GM12878 (cell line): ENCODE measurements at regions not wholly inside any gene's neighbourhood (a gene's known extent, or its start where the extent isn't known, plus 50 kb on each side); places are given as distances from the start of the nearest gene placed in this dataset.

Experiments
- ATAC-seq: fragments of 200-7000 bp; cut with Tn5 transposase; 3 replicates; pipeline ENCODE4 v1.9.1; 2020; ENCODE audit warnings: mild to moderate bottlenecking, moderate library complexity
- BruUV-seq: library from RNA; stranded (reverse); fragments of 400-500 nt; replicated peaks from 2 replicates; lab custom pipeline; 2021; lab: Mats Ljungman, UMichigan
- CTCF ChIA-PET: fragments of 300-600 bp; sonication (Branson Sonifier 250); formaldehyde crosslinking; extraction: SDS; loops from one replicate; lab custom pipeline; 2021; ENCODE audit warnings: inconsistent platforms; lab: Yijun Ruan, JAX
- POLR2A ChIA-PET: fragments of 350-600 bp; formaldehyde crosslinking; extraction: SDS; loops from one replicate; lab custom pipeline; 2021; ENCODE audit warnings: inconsistent platforms; lab: Charles Lee
- RAD21 ChIA-PET: fragments of 300-600 bp; sonication (Branson Sonifier 250); formaldehyde crosslinking; loops from one replicate; lab custom pipeline; 2023; ENCODE audit warnings: antibody characterized with exemption; ENCODE audit not compliant: unreplicated experiment; lab: Charles Lee
- SMC1A ChIA-PET: fragments of 300-600 bp; sonication (Branson Sonifier 250); formaldehyde crosslinking; loops from one replicate; lab custom pipeline; 2023; ENCODE audit not compliant: unreplicated experiment, uncharacterized antibody; lab: Charles Lee
- DNase-seq: peaks from one replicate; pipeline ENCODE4 v3.0.0-alpha.2; 2011; ENCODE audit warnings: low read depth, low spot score
- FAIRE-seq: peaks from 3 replicates; lab custom pipeline; 2011; peaks lifted over from hg19 to GRCh38; lab: Jason Lieb, UNC
- H2AFZ ChIP-seq: 2 replicates; pipeline ENCODE4 v1.6.0; 2011; ENCODE audit warnings: low read depth, low read length, control low read depth; ENCODE audit not compliant: control insufficient read depth
- H3K27ac ChIP-seq: 2 replicates; pipeline ENCODE4 v1.5.1; 2011; ENCODE audit warnings: control low read depth; ENCODE audit not compliant: control insufficient read depth, insufficient read depth
- H3K27me3 ChIP-seq, 2 experiments: replicated peaks in 1 of 2; 2 replicates each; pipeline versions ENCODE4 v1.6.0 to v1.6.1; 2011; ENCODE audit warnings: low read length in 1 of 2; ENCODE audit not compliant: control insufficient read depth in 2 of 2, insufficient read depth in 2 of 2
- H3K36me3 ChIP-seq, 2 experiments: 2 replicates each; pipeline ENCODE4 v1.5.1; 2011; ENCODE audit warnings: low read length in 1 of 2; ENCODE audit not compliant: control insufficient read depth in 2 of 2, insufficient read depth in 2 of 2
- H3K4me1 ChIP-seq: 2 replicates; pipeline ENCODE4 v1.6.1; 2011; ENCODE audit warnings: mild to moderate bottlenecking, low read length, moderate library complexity, mixed read lengths; ENCODE audit not compliant: control insufficient read depth, insufficient read depth
- H3K4me2 ChIP-seq: 2 replicates; pipeline ENCODE4 v1.6.0; 2011; ENCODE audit warnings: control low read depth; ENCODE audit not compliant: control insufficient read depth, insufficient read depth
- H3K4me3 ChIP-seq: fragments of 200-600 bp; sonication (generic); 2 replicates; pipeline ENCODE4 v1.5.1; 2016
- H3K79me2 ChIP-seq: 2 replicates; pipeline ENCODE4 v1.6.0; 2011; ENCODE audit warnings: low read length; ENCODE audit not compliant: control insufficient read depth, insufficient read depth
- H3K9ac ChIP-seq: 2 replicates; pipeline ENCODE4 v1.8.0; 2011; ENCODE audit warnings: low read length, control low read depth, mixed read lengths; ENCODE audit not compliant: control insufficient read depth, insufficient read depth
- H3K9me3 ChIP-seq: replicated peaks from 3 replicates; pipeline ENCODE4 v1.5.1; 2011; ENCODE audit warnings: mild to moderate bottlenecking, low read length; ENCODE audit not compliant: control insufficient read depth, insufficient read depth
- H4K20me1 ChIP-seq: 2 replicates; pipeline ENCODE4 v1.6.0; 2011; ENCODE audit not compliant: control insufficient read depth, insufficient read depth
- BRCA1 ChIP-seq: IDR thresholded peaks from 2 replicates; pipeline ENCODE4 v1.6.1; 2011; ENCODE audit warnings: low read depth, low read length, improper control_type of control experiment
- CBFB ChIP-seq: IDR thresholded peaks from 2 replicates; pipeline ENCODE4 v1.6.1; 2016; ENCODE audit warnings: antibody characterized with exemption, low read depth
- CBX5 ChIP-seq: sonication (generic); IDR thresholded peaks from 2 replicates; pipeline ENCODE4 v1.6.1; 2016; ENCODE audit warnings: low read depth, moderate library complexity, mild to moderate bottlenecking, inconsistent platforms
- CHD1 ChIP-seq: IDR thresholded peaks from 2 replicates; pipeline ENCODE4 v1.6.1; 2012; ENCODE audit warnings: low read depth, low read length, improper control_type of control experiment
- CTCF ChIP-seq, 3 experiments: IDR thresholded peaks in 2 of 3; conservative IDR thresholded peaks in 1 of 3; 2 replicates each; pipeline ENCODE4 v1.5.1; 2011; ENCODE audit warnings: low read depth in 3 of 3, low read length in 3 of 3, mild to moderate bottlenecking in 3 of 3, control low read depth in 2 of 3, moderate library complexity in 2 of 3, inconsistent platforms in 1 of 3, mixed read lengths in 1 of 3; ENCODE audit not compliant: control insufficient read depth in 2 of 3, insufficient read depth in 1 of 3; ENCODE audit errors: extremely low read depth in 1 of 3
- HDGF ChIP-seq: fragments of 450-650 bp; IDR thresholded peaks from 2 replicates; pipeline ENCODE4 v1.6.1; 2016; ENCODE audit warnings: antibody characterized with exemption
- IRF4 ChIP-seq: IDR thresholded peaks from 2 replicates; pipeline ENCODE4 v1.6.1; 2011; ENCODE audit warnings: low read depth, low read length
- IRF5 ChIP-seq: fragments of 450-650 bp; IDR thresholded peaks from 2 replicates; pipeline ENCODE4 v1.6.1; 2017; ENCODE audit warnings: borderline replicate concordance
- JUNB ChIP-seq: IDR thresholded peaks from 2 replicates; pipeline ENCODE4 v1.6.1; 2016; ENCODE audit warnings: antibody characterized with exemption, mild to moderate bottlenecking
- MLLT1 ChIP-seq: fragments of 450-650 bp; IDR thresholded peaks from 2 replicates; pipeline ENCODE4 v1.6.1; 2016; ENCODE audit warnings: mild to moderate bottlenecking
- RB1 ChIP-seq: fragments of 450-650 bp; formaldehyde crosslinking; IDR thresholded peaks from 2 replicates; pipeline ENCODE4 v1.6.1; 2017; ENCODE audit warnings: mild to moderate bottlenecking, borderline replicate concordance
- RFX5 ChIP-seq: IDR thresholded peaks from 2 replicates; pipeline ENCODE4 v1.6.1; 2011; ENCODE audit warnings: low read depth, low read length, improper control_type of control experiment
- SMC3 ChIP-seq: IDR thresholded peaks from 2 replicates; pipeline ENCODE4 v1.6.1; 2011; ENCODE audit warnings: low read length, improper control_type of control experiment, borderline replicate concordance
- SUPT20H ChIP-seq: IDR thresholded peaks from 2 replicates; pipeline ENCODE4 v1.6.1; 2011; ENCODE audit warnings: low read depth, mild to moderate bottlenecking, low read length, moderate library complexity, borderline replicate concordance; ENCODE audit not compliant: control insufficient read depth
- SUZ12 ChIP-seq: fragments of 200-600 bp; sonication (generic); IDR thresholded peaks from one replicate; pipeline ENCODE4 v1.6.1; 2018; ENCODE audit warnings: antibody characterized with exemption, mild to moderate bottlenecking; ENCODE audit not compliant: unreplicated experiment
- TAF1 ChIP-seq: IDR thresholded peaks from 2 replicates; pipeline ENCODE4 v1.6.1; 2011; ENCODE audit warnings: mild to moderate bottlenecking, low read depth, low read length, borderline replicate concordance
- WGBS: methylation state at CpG from one replicate; pipeline ENCODE4 v1.1.6; 2016; ENCODE audit warnings: low lambda C conversion rate; ENCODE audit not compliant: insufficient replicate concordance, insufficient coverage; ENCODE audit errors: missing lambda C conversion rate; 5-methylcytosine and 5-hydroxymethylcytosine counted together
- in situ Hi-C: fragments of 300-500 bp; cut with MboI; formaldehyde crosslinking; loops from 9 replicates; pipeline ENCODE4 v1.14.3; 2018; ENCODE audit warnings: mixed read lengths
- intact Hi-C: fragments of 100-400 bp; cut with micrococcal nuclease; formaldehyde crosslinking; loops from one replicate; pipeline ENCODE4 v1.14.2; 2022; ENCODE audit not compliant: unreplicated experiment
- TF ChIP-seq, protein P1 (sequence below): IDR thresholded peaks from 2 replicates; pipeline ENCODE4 v1.6.1; 2012; ENCODE audit warnings: low read depth, low read length, improper control_type of control experiment

DNA sequence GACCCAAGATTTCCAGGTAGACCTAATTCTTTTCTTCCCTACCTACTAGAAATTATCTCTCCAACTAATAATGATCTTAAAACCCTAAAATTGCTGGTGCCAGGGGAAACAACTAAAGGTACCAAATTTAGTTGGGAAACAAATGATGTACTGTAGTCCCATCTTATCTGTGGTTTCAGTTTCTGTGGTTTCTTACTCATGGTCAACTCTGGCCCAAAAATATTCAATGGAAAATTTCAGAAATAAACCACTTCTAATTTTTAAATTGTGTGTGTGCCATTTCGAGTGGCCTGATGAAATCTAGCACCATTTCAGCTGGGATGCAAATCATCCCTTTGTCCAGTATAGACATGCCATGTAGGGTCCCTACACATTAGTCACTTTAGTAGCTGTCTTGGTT lies 475.2 kb upstream of the EPHA7 start:
- intact Hi-C loops (no loop called here), in situ Hi-C loops (no loop called here)
- H3K9me3 ChIP-seq, result no peaks in the 10 kb centered on the region
- DNase-seq (no peak), FAIRE-seq (no peak), ATAC-seq (no peak)
- H3K4me2 ChIP-seq, result no peak overlapping the region
- H3K4me3 ChIP-seq, result no peak overlapping the region
- H3K9ac ChIP-seq, result no peak overlapping the region
- H3K4me1 ChIP-seq, result no peaks in the 10 kb centered on the region
- RAD21 ChIA-PET, result no interaction called here
- no peaks in the 10 kb centered on the region for H3K36me3 ChIP-seq
- H3K27me3 ChIP-seq, result no peaks in the 10 kb centered on the region
- WGBS, result 0% methylated on average over 1 of the region's 1 CpG
- CTCF ChIA-PET, result no interaction called here
- no TSS peak for BruUV-seq
- no peak overlapping the region for H2AFZ ChIP-seq
- no peaks in the 10 kb centered on the region for H4K20me1 ChIP-seq
- H3K79me2 ChIP-seq, result no peaks in the 10 kb centered on the region
- no peak overlapping the region for H3K27ac ChIP-seq
- POLR2A ChIA-PET, result no interaction called here
- SMC1A ChIA-PET, result no interaction called here
- no peak for TF ChIP-seq SUPT20H
- no peak for TF ChIP-seq BRCA1
- no peak for TF ChIP-seq SUZ12
- no peak for TF ChIP-seq SMC3
- TF ChIP-seq TAF1, result no peak
- no peak for TF ChIP-seq RFX5
- TF ChIP-seq HDGF, result no peak
- no peak for TF ChIP-seq JUNB
- TF ChIP-seq MLLT1, result no peak
- TF ChIP-seq IRF5, result no peak
- TF ChIP-seq CBFB, result no peak
- TF ChIP-seq, protein P1, sequence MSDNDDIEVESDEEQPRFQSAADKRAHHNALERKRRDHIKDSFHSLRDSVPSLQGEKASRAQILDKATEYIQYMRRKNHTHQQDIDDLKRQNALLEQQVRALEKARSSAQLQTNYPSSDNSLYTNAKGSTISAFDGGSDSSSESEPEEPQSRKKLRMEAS, result no peak
- no peak for TF ChIP-seq CHD1
- TF ChIP-seq CTCF (IDR thresholded peaks at IDR 0.05 in 2 of 3, conservative IDR thresholded peaks at IDR 0.05 in 1 of 3; ENCODE audit: control insufficient read depth in 2 of 3, extremely low read depth in 1 of 3, insufficient read depth in 1 of 3, low read depth in 3 of 3, low read length in 3 of 3), result no peak
- TF ChIP-seq CBX5, result no peak
- no peak for TF ChIP-seq RB1
- TF ChIP-seq IRF4, result no peak
